Gastroesophageal sphincter (tissue), 4 donors: ENCODE measurements at regions not wholly inside any gene's neighbourhood (a gene's known extent, or its start where the extent isn't known, plus 50 kb on each side); places are given as distances from the start of the nearest gene placed in this dataset.
A peak's percentile ranks its signal among the peaks of the same experiment; 100 is the strongest.

Source experiments
- ATAC-seq: fragments of 150-250 bp; one replicate; pipeline ENCODE4 v1.9.1; 2016; ENCODE audit warnings: mild to moderate bottlenecking, moderate library complexity
- H3K27ac ChIP-seq, 4 donors: fragments of 200-600 bp; sonication (generic) in 3 of 4; 1 replicate in 3 of 4; 2 replicates in 1 of 4; pipeline ENCODE4 v1.5.1; 2016 to 2019
- H3K27me3 ChIP-seq: fragments of 200-600 bp; sonication (generic); one replicate; pipeline ENCODE4 v1.5.1; 2019
- H3K36me3 ChIP-seq, 2 donors: fragments of 200-600 bp; sonication (generic); one replicate each; pipeline ENCODE4 v1.5.1; 2019; ENCODE audit warnings: control low read depth in 1 of 2
- H3K4me1 ChIP-seq, 3 donors: fragments of 200-600 bp; sonication (generic); 1 replicate in 2 of 3; 2 replicates in 1 of 3; pipeline ENCODE4 v1.5.1; 2016 to 2019; ENCODE audit warnings: control low read depth in 2 of 3
- H3K4me3 ChIP-seq, 2 donors: fragments of 200-600 bp; sonication (generic); one replicate each; pipeline ENCODE4 v1.5.1; 2019; ENCODE audit warnings: mild to moderate bottlenecking in 1 of 2, moderate library complexity in 1 of 2
- H3K9me3 ChIP-seq, 3 donors: fragments of 200-600 bp; sonication (generic); one replicate each; pipeline ENCODE4 v1.5.1; 2017 to 2019; ENCODE audit warnings: control low read depth in 2 of 3
- EP300 ChIP-seq: sonication (generic); formaldehyde crosslinking; IDR thresholded peaks from one replicate; pipeline ENCODE4 v1.6.1; 2017; ENCODE audit warnings: antibody characterized with exemption, mild to moderate bottlenecking
- POLR2A ChIP-seq, 2 donors: fragments of 450-650 bp; IDR thresholded peaks; one replicate each; pipeline ENCODE4 v1.6.1; 2017; ENCODE audit warnings: antibody characterized with exemption in 2 of 2, mild to moderate bottlenecking in 2 of 2, moderate library complexity in 1 of 2
- POLR2AphosphoS5 ChIP-seq: sonication (generic); formaldehyde crosslinking; IDR thresholded peaks from one replicate; pipeline ENCODE4 v1.6.1; 2017; ENCODE audit warnings: antibody characterized with exemption
- WGBS, 2 donors: methylation state at CpG; one replicate each; pipeline ENCODE4 v1.1.5; 2018; ENCODE audit warnings: low coverage in 1 of 2; 5-methylcytosine and 5-hydroxymethylcytosine counted together
- TF ChIP-seq, protein P1 (sequence below), 4 experiments: fragments of 200-600 bp in 2 of 4; fragments of 450-650 bp in 2 of 4; sonication (generic) in 1 of 4; IDR thresholded peaks; one replicate each; pipeline ENCODE4 v1.5.1; 2017 to 2019; ENCODE audit warnings: antibody characterized with exemption in 4 of 4, mild to moderate bottlenecking in 2 of 4, moderate library complexity in 2 of 4

GRCh38 chr10:32205670-32206069 is 141.3 kb downstream of the EPC1 start:
- Histone ChIP-seq H3K4me3 (no peak overlapping the region), H3K4me1 (no peaks in the 10 kb centered on the region), H3K9me3 (no peaks in the 10 kb centered on the region), H3K27me3 (no peaks in the 10 kb centered on the region), H3K27ac (no peak overlapping the region), H3K36me3 (no peaks in the 10 kb centered on the region)
- 19 to 50% methylated on average over 1 of the region's 1 CpG for WGBS, 2 donors
- ATAC-seq = no peak
- TF ChIP-seq POLR2A (IDR thresholded peaks at IDR 0.05) (no peak), POLR2AphosphoS5 (no peak)

- TF ChIP-seq EP300 = no peak
- no peak for TF ChIP-seq POLR2A (IDR thresholded peaks at IDR 0.05)
- TF ChIP-seq POLR2AphosphoS5 = no peak
- TF ChIP-seq, protein P1, sequence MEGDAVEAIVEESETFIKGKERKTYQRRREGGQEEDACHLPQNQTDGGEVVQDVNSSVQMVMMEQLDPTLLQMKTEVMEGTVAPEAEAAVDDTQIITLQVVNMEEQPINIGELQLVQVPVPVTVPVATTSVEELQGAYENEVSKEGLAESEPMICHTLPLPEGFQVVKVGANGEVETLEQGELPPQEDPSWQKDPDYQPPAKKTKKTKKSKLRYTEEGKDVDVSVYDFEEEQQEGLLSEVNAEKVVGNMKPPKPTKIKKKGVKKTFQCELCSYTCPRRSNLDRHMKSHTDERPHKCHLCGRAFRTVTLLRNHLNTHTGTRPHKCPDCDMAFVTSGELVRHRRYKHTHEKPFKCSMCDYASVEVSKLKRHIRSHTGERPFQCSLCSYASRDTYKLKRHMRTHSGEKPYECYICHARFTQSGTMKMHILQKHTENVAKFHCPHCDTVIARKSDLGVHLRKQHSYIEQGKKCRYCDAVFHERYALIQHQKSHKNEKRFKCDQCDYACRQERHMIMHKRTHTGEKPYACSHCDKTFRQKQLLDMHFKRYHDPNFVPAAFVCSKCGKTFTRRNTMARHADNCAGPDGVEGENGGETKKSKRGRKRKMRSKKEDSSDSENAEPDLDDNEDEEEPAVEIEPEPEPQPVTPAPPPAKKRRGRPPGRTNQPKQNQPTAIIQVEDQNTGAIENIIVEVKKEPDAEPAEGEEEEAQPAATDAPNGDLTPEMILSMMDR (IDR thresholded peaks at IDR 0.05) = no peak
- no peaks in the 10 kb centered on the region for H3K27me3 ChIP-seq
- H3K36me3 ChIP-seq = no peaks in the 10 kb centered on the region
- no peaks in the 10 kb centered on the region for H3K4me1 ChIP-seq
- ATAC-seq = no peak
- WGBS, 2 donors = 65 to 71% methylated on average over 2 of the region's 2 CpGs
- H3K4me3 ChIP-seq = no peak overlapping the region
- H3K9me3 ChIP-seq = no peaks in the 10 kb centered on the region
- no peak overlapping the region for H3K27ac ChIP-seq
Observed at GRCh38 chr10:32204606-32205005, 142.4 kb downstream of the EPC1 start.

DNA sequence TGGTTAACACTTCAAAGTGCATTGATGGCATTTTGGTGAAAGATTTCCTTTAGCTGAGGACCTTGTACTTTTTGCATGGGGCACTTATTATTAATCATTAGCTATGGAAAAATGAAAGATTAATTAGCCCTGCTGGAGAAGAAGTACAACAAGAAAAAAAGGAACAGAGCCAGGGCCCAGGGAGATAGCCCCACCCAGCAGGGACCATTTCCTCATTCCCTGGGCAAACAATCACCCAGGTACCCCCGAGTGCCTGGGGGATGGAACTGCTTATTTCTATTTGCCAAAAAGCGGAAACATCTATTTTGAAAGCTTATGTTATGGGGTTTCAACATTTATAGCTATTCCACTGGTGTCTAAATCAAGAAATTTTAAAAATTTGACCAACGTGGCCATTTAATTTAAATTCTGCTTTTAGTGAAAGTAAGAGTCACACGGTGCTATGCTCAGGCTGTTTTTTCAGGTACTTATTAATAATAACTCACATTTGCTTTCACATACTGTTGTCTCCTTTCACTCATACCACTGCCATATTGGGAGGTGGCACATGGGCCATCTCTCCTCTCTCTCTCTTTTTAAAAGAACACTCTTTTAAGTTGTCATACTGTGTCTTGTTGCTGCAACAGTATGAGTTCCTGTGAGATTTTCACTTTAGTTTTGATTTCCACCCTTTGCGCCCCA is 143.6 kb upstream of the KIF5B start:
- no peaks in the 10 kb centered on the region for H3K27me3 ChIP-seq
- TF ChIP-seq POLR2AphosphoS5 = no peak
- no peak for TF ChIP-seq EP300
- TF ChIP-seq POLR2A (IDR thresholded peaks at IDR 0.05) = no peak
- TF ChIP-seq, protein P1 (IDR thresholded peaks at IDR 0.05) = no peak
- WGBS, 2 donors = 70 to 78% methylated on average over 3 to 5 of the region's 5 CpGs
- H3K27ac ChIP-seq = no peak overlapping the region
- H3K4me1 ChIP-seq = no peaks in the 10 kb centered on the region
- no peak overlapping the region for H3K4me3 ChIP-seq
- no peak for ATAC-seq
- no peaks in the 10 kb centered on the region for H3K9me3 ChIP-seq
- no peaks in the 10 kb centered on the region for H3K36me3 ChIP-seq

DNA sequence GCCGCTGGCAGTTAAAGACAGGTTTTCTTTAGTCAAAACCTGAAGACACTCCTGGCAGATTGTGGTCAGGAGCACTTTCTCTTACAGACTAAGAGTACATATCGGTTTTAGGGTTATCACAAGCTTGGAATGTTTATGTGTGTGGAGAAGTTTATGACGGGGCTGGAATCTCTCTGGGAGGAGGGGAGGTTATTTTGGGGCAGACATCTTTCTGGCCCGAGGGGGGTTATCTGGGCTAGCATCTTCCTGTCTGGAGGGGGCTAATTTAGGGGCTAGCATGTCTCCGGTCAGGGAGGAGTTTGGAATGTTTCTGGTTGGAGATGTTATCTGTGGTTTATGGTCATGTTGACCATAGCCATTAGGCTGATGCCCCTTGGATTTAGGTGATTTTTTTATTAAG is 141.2 kb upstream of the KIF5B start:
- H3K4me3 ChIP-seq = no peak overlapping the region
- ATAC-seq = no peak
- no peaks in the 10 kb centered on the region for H3K4me1 ChIP-seq
- H3K27ac ChIP-seq = no peak overlapping the region
- H3K27me3 ChIP-seq = no peaks in the 10 kb centered on the region
- TF ChIP-seq EP300 (no peak), POLR2A (IDR thresholded peaks at IDR 0.05) (no peak), POLR2AphosphoS5 (no peak)
- TF ChIP-seq, protein P1 (IDR thresholded peaks at IDR 0.05) = no peak
- H3K9me3 ChIP-seq = no peaks in the 10 kb centered on the region
- H3K36me3 ChIP-seq = no peaks in the 10 kb centered on the region
- 19 to 63% methylated on average over 3 to 5 of the region's 5 CpGs for WGBS, 2 donors

DNA sequence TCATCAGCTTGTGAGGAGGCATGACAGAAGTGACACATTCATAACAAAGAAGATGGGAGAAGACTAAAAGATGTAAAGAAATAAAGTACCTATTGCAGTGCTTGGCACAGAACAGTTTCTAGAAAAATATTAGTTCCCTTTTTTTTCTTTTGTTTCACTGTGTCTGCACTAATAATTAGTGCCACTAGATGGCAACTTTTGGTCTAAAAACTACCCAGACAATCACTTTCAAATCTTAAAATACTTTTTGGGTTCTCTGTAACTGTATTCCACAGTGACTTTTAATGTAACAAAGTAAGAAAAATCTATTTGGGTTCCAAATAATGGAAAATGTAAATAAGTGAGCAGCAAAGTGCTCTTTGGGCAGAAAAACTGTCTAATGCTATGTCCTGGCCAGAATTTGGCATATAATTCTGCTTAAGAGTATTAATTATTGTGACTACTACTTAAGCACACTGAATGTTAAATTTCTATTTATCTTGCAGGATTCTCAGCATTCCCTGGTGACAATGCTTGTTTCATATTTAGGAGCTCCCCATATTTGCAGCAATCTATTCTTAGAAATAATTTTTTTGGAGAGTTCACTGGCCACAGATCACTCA is 134.8 kb upstream of the KIF5B start:
- H3K27me3 ChIP-seq = no peaks in the 10 kb centered on the region
- H3K27ac ChIP-seq = no peak overlapping the region
- H3K36me3 ChIP-seq = no peaks in the 10 kb centered on the region
- no peak for TF ChIP-seq POLR2AphosphoS5
- TF ChIP-seq, protein P1 (IDR thresholded peaks at IDR 0.05) = peak in 3 of 4 experiments; percentile 67 to 77 (median 76)
- no peak overlapping the region for H3K4me3 ChIP-seq
- H3K4me1 ChIP-seq = peaks cover 0 to 11% (median 4%) of the 10 kb centered on the region in 3 donors
- no peak for ATAC-seq
- no peaks in the 10 kb centered on the region for H3K9me3 ChIP-seq
